Common myeloid progenitor, CD34-positive (primary cell): ENCODE measurements at regions not wholly inside any gene's neighbourhood (a gene's known extent, or its start where the extent isn't known, plus 50 kb on each side); places are given as distances from the start of the nearest gene placed in this dataset.
"Not testable (repeated sequence)": the region's sequence is repeated elsewhere in the genome, so short reads cannot be mapped to it uniquely, and the experiment has no call there.

Source experiments
- CTCF ChIA-PET: fragments of 350-600 bp; sonication (Branson Sonifier 250); formaldehyde crosslinking; loops from one replicate; lab custom pipeline; 2021; ENCODE audit warnings: antibody characterized with exemption; lab: Charles Lee
- POLR2A ChIA-PET: fragments of 350-600 bp; sonication (Branson Sonifier 250); formaldehyde crosslinking; loops from one replicate; lab custom pipeline; 2021; ENCODE audit warnings: antibody characterized with exemption; lab: Charles Lee
- DNase-seq, 3 donors: peaks; one replicate each; pipeline versions ENCODE4 v3.0.0 to v3.0.0-alpha.2; 2013
- H3K27ac ChIP-seq, 2 experiments: 1 replicate in 1 of 2; 2 replicates in 1 of 2; pipeline ENCODE4 v1.7.0; 2013; ENCODE audit warnings: inconsistent platforms in 2 of 2, low read length in 2 of 2, mild to moderate bottlenecking in 2 of 2, low read depth in 1 of 2, moderate library complexity in 1 of 2; ENCODE audit not compliant: severe bottlenecking in 2 of 2, insufficient read depth in 1 of 2, poor library complexity in 1 of 2
- H3K27me3 ChIP-seq, 5 experiments: replicated peaks in 2 of 5; 1 replicate in 3 of 5; 2 replicates in 2 of 5; pipeline versions ENCODE4 v1.6.1 to v1.7.0; 2013; ENCODE audit warnings: low read length in 4 of 5, mild to moderate bottlenecking in 2 of 5, moderate library complexity in 2 of 5, inconsistent platforms in 1 of 5; ENCODE audit not compliant: insufficient read depth in 5 of 5, control insufficient read depth in 4 of 5
- H3K36me3 ChIP-seq, 4 experiments: 1 replicate in 2 of 4; 2 replicates in 2 of 4; pipeline versions ENCODE4 v1.6.1 to v1.7.0; 2013; ENCODE audit warnings: low read length in 3 of 4, control low read depth in 1 of 4, mild to moderate bottlenecking in 1 of 4; ENCODE audit not compliant: control insufficient read depth in 4 of 4, insufficient read depth in 4 of 4
- H3K4me1 ChIP-seq, 4 experiments: 1 replicate in 3 of 4; 2 replicates in 1 of 4; pipeline versions ENCODE4 v1.6.1 to v1.7.1; 2013; ENCODE audit warnings: low read length in 3 of 4, mild to moderate bottlenecking in 3 of 4, control low read depth in 1 of 4, inconsistent platforms in 1 of 4, moderate library complexity in 1 of 4; ENCODE audit not compliant: control insufficient read depth in 4 of 4, insufficient read depth in 4 of 4; ENCODE audit errors: control extremely low read depth in 1 of 4
- H3K4me3 ChIP-seq, 7 experiments: 1 replicate in 4 of 7; 2 replicates in 3 of 7; pipeline versions ENCODE4 v1.5.1 to v1.7.0; 2013; ENCODE audit warnings: mild to moderate bottlenecking in 7 of 7, low read length in 6 of 7, moderate library complexity in 6 of 7, inconsistent platforms in 2 of 7, low read depth in 2 of 7, control low read depth in 1 of 7; ENCODE audit not compliant: insufficient read depth in 4 of 7, control insufficient read depth in 1 of 7; ENCODE audit errors: extremely low read depth in 1 of 7
- H3K9me3 ChIP-seq, 5 experiments: 1 replicate in 4 of 5; 2 replicates in 1 of 5; pipeline versions ENCODE4 v1.6.1 to v1.7.1; 2013; ENCODE audit warnings: low read length in 4 of 5, mild to moderate bottlenecking in 2 of 5, inconsistent platforms in 1 of 5, low read depth in 1 of 5, moderate library complexity in 1 of 5; ENCODE audit not compliant: control insufficient read depth in 4 of 5, insufficient read depth in 2 of 5; ENCODE audit errors: control extremely low read depth in 1 of 5
- WGBS: methylation state at CpG from one replicate; pipeline ENCODE4 v1.1.5; 2013; ENCODE audit not compliant: insufficient coverage; 5-methylcytosine and 5-hydroxymethylcytosine counted together

- ChIA-PET POLR2A (no interaction called here), CTCF (no interaction called here)
- no peak overlapping the region for H3K27ac ChIP-seq
- H3K27me3 ChIP-seq, result no peaks in the 10 kb centered on the region
- H3K4me1 ChIP-seq, result no peaks in the 10 kb centered on the region
- no CpG with 5 or more reads among the region's 2 CpGs for WGBS
- peaks cover 0 to 2% (median 0%) of the 10 kb centered on the region in 5 experiments for H3K9me3 ChIP-seq
- DNase-seq, result no peak
- H3K36me3 ChIP-seq, result no peaks in the 10 kb centered on the region
- no peak overlapping the region for H3K4me3 ChIP-seq
These were observed 591.7 kb upstream of the NRSN1 start for GRCh38 chr6:23534351-23534750.

- POLR2A ChIA-PET, result no interaction called here
- no peaks in the 10 kb centered on the region for H3K27me3 ChIP-seq
- H3K36me3 ChIP-seq, result no peaks in the 10 kb centered on the region
- no CpG with 5 or more reads among the region's 2 CpGs for WGBS
- peaks cover 0 to 2% (median 0%) of the 10 kb centered on the region in 5 experiments for H3K9me3 ChIP-seq
- no peaks in the 10 kb centered on the region for H3K4me1 ChIP-seq
- CTCF ChIA-PET, result no interaction called here
- no peak for DNase-seq
- no peak overlapping the region for H3K27ac ChIP-seq
- no peak overlapping the region for H3K4me3 ChIP-seq
These were observed 590.9 kb upstream of the NRSN1 start for GRCh38 chr6:23535101-23535500.

- H3K4me3 ChIP-seq, result no peak overlapping the region
- H3K4me1 ChIP-seq, result no peaks in the 10 kb centered on the region
- CTCF ChIA-PET, result no interaction called here
- no peaks in the 10 kb centered on the region for H3K27me3 ChIP-seq
- no peaks in the 10 kb centered on the region for H3K9me3 ChIP-seq
- no peak for DNase-seq
- POLR2A ChIA-PET, result no interaction called here
- H3K36me3 ChIP-seq, result no peaks in the 10 kb centered on the region
- H3K27ac ChIP-seq, result no peak overlapping the region
These were observed 588.2 kb upstream of the NRSN1 start for GRCh38 chr6:23537828-23538227.

GRCh38 chr6:23547851-23548250 is 578.2 kb upstream of the NRSN1 start:
- POLR2A ChIA-PET, result no interaction called here
- DNase-seq, result no peak
- no CpG with 5 or more reads among the region's 1 CpG for WGBS
- Histone ChIP-seq H3K4me1 (no peaks in the 10 kb centered on the region), H3K36me3 (no peaks in the 10 kb centered on the region), H3K4me3 (no peak overlapping the region), H3K27ac (no peak overlapping the region), H3K27me3 (no peaks in the 10 kb centered on the region), H3K9me3 (no peaks in the 10 kb centered on the region)
- CTCF ChIA-PET, result no interaction called here

GRCh38 chr6:23554953-23555352 is 571.1 kb upstream of the NRSN1 start:
- CTCF ChIA-PET, DNase-seq, H3K9me3 ChIP-seq, H3K27me3 ChIP-seq, H3K36me3 ChIP-seq, POLR2A ChIA-PET, H3K27ac ChIP-seq, H3K4me1 ChIP-seq, H3K4me3 ChIP-seq: not testable (repeated sequence)
- WGBS, result 100% methylated on average over 1 of the region's 1 CpG

- H3K4me1 ChIP-seq, result no peaks in the 10 kb centered on the region
- no peaks in the 10 kb centered on the region for H3K36me3 ChIP-seq
- no peak overlapping the region for H3K4me3 ChIP-seq
- ChIA-PET POLR2A (no interaction called here), CTCF (no interaction called here)
- H3K9me3 ChIP-seq, result peaks cover 0 to 10% (median 0%) of the 10 kb centered on the region in 5 experiments
- H3K27me3 ChIP-seq, result no peaks in the 10 kb centered on the region
- no peak overlapping the region for H3K27ac ChIP-seq
- 98% methylated on average over 9 of the region's 9 CpGs for WGBS
- DNase-seq, result no peak
These were observed 566.2 kb upstream of the NRSN1 start for GRCh38 chr6:23559587-23560343.

GRCh38 chr6:23561732-23562131 is 564.3 kb upstream of the NRSN1 start:
- POLR2A ChIA-PET, result no interaction called here
- no peak for DNase-seq
- peaks cover 0 to 10% (median 0%) of the 10 kb centered on the region in 5 experiments for H3K9me3 ChIP-seq
- no peaks in the 10 kb centered on the region for H3K27me3 ChIP-seq
- H3K4me1 ChIP-seq, result no peaks in the 10 kb centered on the region
- CTCF ChIA-PET, result no interaction called here
- no peak overlapping the region for H3K4me3 ChIP-seq
- no peaks in the 10 kb centered on the region for H3K36me3 ChIP-seq
- no peak overlapping the region for H3K27ac ChIP-seq
- 100% methylated on average over 1 of the region's 1 CpG for WGBS
